ENCODE measurements at regions not wholly inside any gene's neighbourhood (a gene's known extent, or its start where the extent isn't known, plus 50 kb on each side); places are given as distances from the start of the nearest gene placed in this dataset.
"Not testable (repeated sequence)": the region's sequence is repeated elsewhere in the genome, so short reads cannot be mapped to it uniquely, and the experiment has no call there.

GRCh38 chr21:15211491-15212133 lies 146.8 kb upstream of the NRIP1 start:
- ATAC-seq (replicated peaks in 1 of 2) = no peak
- no peaks in the 10 kb centered on the region for H3K36me3 Mint-ChIP-seq (ENCODE audit: insufficient read depth in 2 of 2)
- DNase-seq = no peak
- H3K9me3 Mint-ChIP-seq = peaks cover 0 to 2% of the 10 kb centered on the region in 2 donors
- H3K4me3 Mint-ChIP-seq = no peak overlapping the region
- H3K4me1 Mint-ChIP-seq (ENCODE audit: low read depth) = no peaks in the 10 kb centered on the region
- no peaks in the 10 kb centered on the region for H3K27me3 Mint-ChIP-seq (ENCODE audit: low read depth)
- H3K27ac Mint-ChIP-seq = no peak overlapping the region

DNA sequence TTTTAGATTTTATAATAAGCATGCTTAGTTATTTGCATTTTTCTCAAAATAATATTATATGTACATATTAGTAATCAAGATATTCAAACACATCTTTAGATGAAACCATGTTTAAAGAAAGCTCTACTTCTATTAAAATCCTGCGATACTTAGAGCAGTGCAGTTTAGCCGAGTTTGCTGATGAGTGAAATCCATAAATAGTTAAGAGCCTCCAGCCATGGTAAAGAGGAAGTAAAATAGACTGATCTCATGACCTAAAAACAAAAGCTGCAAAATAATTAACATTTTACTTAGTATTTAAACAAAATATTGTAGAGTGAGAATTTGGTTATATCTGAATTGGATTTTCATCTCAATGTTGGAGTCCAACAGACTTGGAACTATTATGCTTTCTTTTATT lies 147.4 kb upstream of the NRIP1 start:
- Mint-ChIP-seq H3K9me3 (peaks cover 0 to 2% of the 10 kb centered on the region in 2 donors), H3K27me3 (ENCODE audit: low read depth) (no peaks in the 10 kb centered on the region), H3K36me3 (ENCODE audit: insufficient read depth in 2 of 2) (no peaks in the 10 kb centered on the region), H3K4me3 (no peak overlapping the region), H3K4me1 (ENCODE audit: low read depth) (no peaks in the 10 kb centered on the region), H3K27ac (no peak overlapping the region)
- DNase-seq (no peak), ATAC-seq (replicated peaks in 1 of 2) (no peak)

DNA sequence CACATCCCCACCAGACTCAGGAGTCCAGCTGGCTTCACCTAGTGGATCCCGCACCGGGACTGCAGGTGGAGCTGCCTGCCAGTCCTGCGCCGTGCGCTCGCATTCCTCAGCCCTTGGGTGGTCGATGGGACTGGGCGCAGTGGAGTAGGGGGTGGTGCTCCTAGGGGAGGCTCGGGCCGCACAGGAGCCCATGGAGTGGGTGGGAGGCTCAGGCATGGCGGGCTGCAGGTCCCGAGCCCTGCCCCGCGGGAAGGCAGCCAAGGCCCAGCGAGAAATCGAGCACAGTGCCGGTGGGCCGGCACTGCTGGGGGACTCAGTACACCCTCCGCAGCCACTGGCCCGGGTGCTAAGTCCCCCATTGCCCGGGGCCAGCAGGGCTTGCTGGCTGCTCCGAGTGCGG lies 153.7 kb upstream of the NRIP1 start:
- not testable (repeated sequence) for H3K27ac Mint-ChIP-seq; H3K4me1 Mint-ChIP-seq (ENCODE audit: low read depth); H3K36me3 Mint-ChIP-seq (ENCODE audit: insufficient read depth in 2 of 2)

GRCh38 chr21:15219039-15219438 lies 154.2 kb upstream of the NRIP1 start:
- no peaks in the 10 kb centered on the region for H3K9me3 Mint-ChIP-seq
- ATAC-seq (replicated peaks in 1 of 2) = no peak
- H3K27ac Mint-ChIP-seq = no peak overlapping the region
- no peaks in the 10 kb centered on the region for H3K4me1 Mint-ChIP-seq (ENCODE audit: low read depth)
- no peaks in the 10 kb centered on the region for H3K36me3 Mint-ChIP-seq (ENCODE audit: insufficient read depth in 2 of 2)
- H3K27me3 Mint-ChIP-seq (ENCODE audit: low read depth) = no peaks in the 10 kb centered on the region
- DNase-seq = no peak
- no peak overlapping the region for H3K4me3 Mint-ChIP-seq

More for the DNA sequence above, 153.7 kb upstream of the NRIP1 start:
- H3K9me3 Mint-ChIP-seq; DNase-seq; H3K27me3 Mint-ChIP-seq (ENCODE audit: low read depth); ATAC-seq (replicated peaks in 1 of 2); H3K4me3 Mint-ChIP-seq: not testable (repeated sequence)

GRCh38 chr21:15219894-15220293 lies 155.1 kb upstream of the NRIP1 start:
- Mint-ChIP-seq H3K27me3 (ENCODE audit: low read depth) (no peaks in the 10 kb centered on the region), H3K4me1 (ENCODE audit: low read depth) (no peaks in the 10 kb centered on the region), H3K4me3 (no peak overlapping the region), H3K27ac (no peak overlapping the region), H3K9me3 (no peaks in the 10 kb centered on the region), H3K36me3 (ENCODE audit: insufficient read depth in 2 of 2) (no peaks in the 10 kb centered on the region)
- no peak for DNase-seq
- no peak for ATAC-seq (replicated peaks in 1 of 2)

GRCh38 chr21:15221799-15222386 lies 157.1 kb upstream of the NRIP1 start:
- ATAC-seq (replicated peaks in 1 of 2) (peak; percentile 20 to 52), DNase-seq (no peak)
- Mint-ChIP-seq H3K4me3 (no peak overlapping the region), H3K27ac (no peak overlapping the region), H3K27me3 (ENCODE audit: low read depth) (no peaks in the 10 kb centered on the region), H3K9me3 (no peaks in the 10 kb centered on the region), H3K4me1 (ENCODE audit: low read depth) (no peaks in the 10 kb centered on the region), H3K36me3 (ENCODE audit: insufficient read depth in 2 of 2) (no peaks in the 10 kb centered on the region)

DNA sequence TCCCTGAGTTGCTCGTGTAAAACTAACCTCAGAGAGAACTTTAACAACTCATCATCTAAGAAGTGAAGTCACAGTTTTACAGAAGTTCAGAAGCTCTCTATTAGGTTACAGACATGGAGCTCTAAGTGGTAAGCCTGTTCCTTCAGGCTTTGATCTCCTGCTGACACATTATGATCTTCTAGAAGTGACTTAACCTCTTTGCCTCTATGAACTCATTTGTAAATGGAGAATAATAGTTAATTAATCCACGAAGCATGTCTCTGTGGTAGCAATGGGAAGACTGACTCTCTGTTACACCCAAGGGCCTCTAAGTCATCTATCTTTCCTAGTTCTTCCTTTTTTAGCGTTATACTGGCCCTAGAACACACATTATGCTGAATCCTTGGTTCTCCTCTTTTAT lies 157.9 kb upstream of the NRIP1 start:
- Mint-ChIP-seq H3K36me3 (ENCODE audit: insufficient read depth in 2 of 2) (no peaks in the 10 kb centered on the region), H3K27me3 (ENCODE audit: low read depth) (no peaks in the 10 kb centered on the region), H3K4me1 (ENCODE audit: low read depth) (no peaks in the 10 kb centered on the region), H3K4me3 (no peak overlapping the region), H3K9me3 (no peaks in the 10 kb centered on the region), H3K27ac (no peak overlapping the region)
- ATAC-seq (replicated peaks in 1 of 2) (no peak), DNase-seq (no peak)

DNA sequence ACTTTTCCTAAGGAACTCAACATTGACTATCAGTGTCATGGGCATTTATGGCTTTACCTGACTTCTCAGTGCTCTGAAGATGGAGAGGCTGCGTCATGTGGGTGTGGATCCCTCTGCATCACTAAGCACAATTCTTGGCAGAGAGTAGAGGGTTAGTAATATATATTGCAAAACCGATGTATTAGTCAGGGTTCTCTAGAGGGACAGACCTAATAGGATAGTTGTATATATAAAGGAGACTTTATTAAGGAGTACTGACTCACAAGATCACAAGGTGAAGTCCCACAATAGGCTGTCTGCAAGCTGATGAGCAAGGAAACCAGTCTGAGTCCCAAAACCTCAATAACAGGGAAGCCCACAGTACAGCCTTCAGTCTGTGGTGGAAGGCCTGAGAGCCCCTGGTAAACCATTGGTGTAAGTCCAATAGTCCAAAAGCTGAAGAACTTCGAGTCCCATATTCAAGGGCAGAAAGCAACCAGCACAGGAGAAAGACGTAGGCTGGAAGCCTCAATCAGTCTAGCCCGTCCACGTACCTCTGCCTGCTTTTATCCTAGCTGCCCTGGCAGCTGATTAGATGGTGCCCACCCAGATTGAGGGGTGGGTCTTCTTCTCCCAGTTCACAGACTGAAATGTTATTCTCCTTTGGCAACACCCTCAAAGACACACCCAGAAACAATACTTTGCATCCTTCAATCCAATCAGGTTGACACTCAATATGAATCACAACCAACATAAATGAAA lies 159.7 kb upstream of the NRIP1 start:
- no peak for ATAC-seq (replicated peaks in 1 of 2)
- no peaks in the 10 kb centered on the region for H3K4me1 Mint-ChIP-seq (ENCODE audit: low read depth)
- H3K9me3 Mint-ChIP-seq = no peaks in the 10 kb centered on the region
- no peaks in the 10 kb centered on the region for H3K36me3 Mint-ChIP-seq (ENCODE audit: insufficient read depth in 2 of 2)
- H3K27ac Mint-ChIP-seq = no peak overlapping the region
- H3K4me3 Mint-ChIP-seq = no peak overlapping the region
- H3K27me3 Mint-ChIP-seq (ENCODE audit: low read depth) = no peaks in the 10 kb centered on the region
- no peak for DNase-seq

DNA sequence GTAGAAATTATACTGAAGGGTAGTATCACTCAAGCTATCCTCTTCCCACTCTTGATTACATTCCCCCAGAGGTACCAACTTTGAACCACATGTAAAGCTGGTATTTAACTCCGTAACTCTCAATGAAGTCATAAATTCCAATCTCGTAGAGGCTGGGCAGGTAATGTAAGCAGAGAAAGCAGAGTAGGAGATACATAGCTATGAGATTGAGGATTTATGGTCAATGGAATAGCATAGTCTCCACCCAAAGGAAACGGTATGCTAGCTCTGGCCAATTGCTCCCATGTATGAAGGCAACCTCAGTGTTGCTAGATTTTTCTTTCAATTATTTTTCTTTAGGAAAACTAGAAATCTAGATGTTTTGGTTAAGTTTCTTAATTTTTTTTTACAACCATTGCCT lies 163.1 kb upstream of the NRIP1 start:
- Mint-ChIP-seq H3K27me3 (ENCODE audit: low read depth) (no peaks in the 10 kb centered on the region), H3K9me3 (peaks cover 0 to 1% of the 10 kb centered on the region in 2 donors), H3K36me3 (ENCODE audit: insufficient read depth in 2 of 2) (no peaks in the 10 kb centered on the region), H3K4me1 (ENCODE audit: low read depth) (no peaks in the 10 kb centered on the region), H3K4me3 (no peak overlapping the region), H3K27ac (no peak overlapping the region)
- ATAC-seq (replicated peaks in 1 of 2) (no peak), DNase-seq (no peak)

DNA sequence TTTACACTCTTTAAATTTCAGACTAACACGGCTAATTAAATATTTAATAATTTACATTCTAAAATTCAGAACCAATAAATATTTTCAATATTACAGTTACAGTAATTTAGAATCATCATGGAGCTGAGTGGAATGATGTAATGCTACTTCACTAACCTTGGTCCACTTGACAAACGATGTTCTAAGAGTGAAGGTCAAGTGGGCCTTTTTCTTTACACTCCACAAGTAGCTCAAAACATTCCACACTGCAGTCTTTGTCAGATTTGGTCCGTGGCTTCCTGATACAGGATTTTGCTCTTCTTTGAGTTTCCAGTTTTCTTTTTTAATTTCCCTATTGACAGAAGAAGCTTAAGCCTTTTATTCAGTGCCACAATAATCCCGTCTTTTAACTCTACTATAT lies 164.6 kb upstream of the NRIP1 start:
- no peak overlapping the region for H3K4me3 Mint-ChIP-seq

GRCh38 chr21:15233611-15234010 lies 168.8 kb upstream of the NRIP1 start:
- ATAC-seq (replicated peaks in 1 of 2) (no peak), DNase-seq (no peak)
- no peak overlapping the region for H3K27ac Mint-ChIP-seq
- H3K4me3 Mint-ChIP-seq = no peak overlapping the region
- peaks cover 0 to 1% of the 10 kb centered on the region in 2 donors for H3K9me3 Mint-ChIP-seq
- H3K27me3 Mint-ChIP-seq (ENCODE audit: low read depth) = no peaks in the 10 kb centered on the region
- no peaks in the 10 kb centered on the region for H3K36me3 Mint-ChIP-seq (ENCODE audit: insufficient read depth in 2 of 2)
- no peaks in the 10 kb centered on the region for H3K4me1 Mint-ChIP-seq (ENCODE audit: low read depth)

More for the DNA sequence above, 164.6 kb upstream of the NRIP1 start:
- Mint-ChIP-seq H3K36me3 (ENCODE audit: insufficient read depth in 2 of 2) (no peaks in the 10 kb centered on the region), H3K4me1 (ENCODE audit: low read depth) (no peaks in the 10 kb centered on the region), H3K27me3 (ENCODE audit: low read depth) (no peaks in the 10 kb centered on the region), H3K9me3 (peaks cover 0 to 1% of the 10 kb centered on the region in 2 donors), H3K27ac (no peak overlapping the region)
- no peak for ATAC-seq (replicated peaks in 1 of 2)
- no peak for DNase-seq

- no peak overlapping the region for H3K4me3 Mint-ChIP-seq
- H3K36me3 Mint-ChIP-seq (ENCODE audit: insufficient read depth in 2 of 2) = no peaks in the 10 kb centered on the region
- DNase-seq = no peak
- H3K9me3 Mint-ChIP-seq = no peaks in the 10 kb centered on the region
- ATAC-seq (replicated peaks in 1 of 2) = no peak
- H3K27me3 Mint-ChIP-seq (ENCODE audit: low read depth) = no peaks in the 10 kb centered on the region
- H3K4me1 Mint-ChIP-seq (ENCODE audit: low read depth) = no peaks in the 10 kb centered on the region
- H3K27ac Mint-ChIP-seq = no peak overlapping the region
Measured at GRCh38 chr21:15236111-15236510, 171.3 kb upstream of the NRIP1 start.

DNA sequence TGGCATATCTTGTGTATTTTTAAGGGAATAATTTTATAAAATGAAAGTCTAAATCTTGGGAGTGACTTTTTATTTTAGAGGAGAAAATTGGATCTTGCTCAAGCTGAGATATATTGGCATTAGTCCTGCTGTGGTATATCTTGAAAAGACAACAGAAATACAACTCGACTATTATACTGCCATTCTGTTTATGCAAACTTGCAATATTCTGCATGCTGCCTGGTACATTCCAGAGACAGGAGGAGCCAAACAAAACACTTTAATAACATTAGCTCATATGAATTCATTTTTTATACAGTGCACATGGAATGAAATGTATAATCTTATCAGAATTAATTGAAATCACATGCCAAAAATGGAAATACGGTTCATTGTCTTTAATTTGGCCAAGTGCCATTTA lies 176.0 kb upstream of the NRIP1 start:
- DNase-seq = no peak
- Mint-ChIP-seq H3K4me3 (no peak overlapping the region), H3K27me3 (ENCODE audit: low read depth) (no peaks in the 10 kb centered on the region), H3K4me1 (ENCODE audit: low read depth) (no peaks in the 10 kb centered on the region), H3K36me3 (ENCODE audit: insufficient read depth in 2 of 2) (no peaks in the 10 kb centered on the region), H3K27ac (no peak overlapping the region), H3K9me3 (no peaks in the 10 kb centered on the region)
- no peak for ATAC-seq (replicated peaks in 1 of 2)

Data from activated T-cell treated with anti-CD3 and anti-CD28 coated beads, Interleukin-2, amount 50 U/mL, for 72 hours (primary cell).